DMS114 treated with DMSO at 0.1 percent for 48 hours (cell line): ENCODE measurements at regions not wholly inside any gene's neighbourhood (a gene's known extent, or its start where the extent isn't known, plus 50 kb on each side); places are given as distances from the start of the nearest gene placed in this dataset.
"Not testable (repeated sequence)": the region's sequence is repeated elsewhere in the genome, so short reads cannot be mapped to it uniquely, and the experiment has no call there.

Source experiments
- DNase-seq: peaks from one replicate; lab custom pipeline; 2025; ENCODE audit not compliant: unreplicated experiment; lab: John Stamatoyannopoulos, UW

- DNase-seq, result no peak
These were observed 59.7 kb downstream of the RAP2B start for GRCh38 chr3:153221748-153222162.

GRCh38 chr3:153226877-153227276 is 64.9 kb downstream of the RAP2B start:
- not testable (repeated sequence) for DNase-seq

DNA sequence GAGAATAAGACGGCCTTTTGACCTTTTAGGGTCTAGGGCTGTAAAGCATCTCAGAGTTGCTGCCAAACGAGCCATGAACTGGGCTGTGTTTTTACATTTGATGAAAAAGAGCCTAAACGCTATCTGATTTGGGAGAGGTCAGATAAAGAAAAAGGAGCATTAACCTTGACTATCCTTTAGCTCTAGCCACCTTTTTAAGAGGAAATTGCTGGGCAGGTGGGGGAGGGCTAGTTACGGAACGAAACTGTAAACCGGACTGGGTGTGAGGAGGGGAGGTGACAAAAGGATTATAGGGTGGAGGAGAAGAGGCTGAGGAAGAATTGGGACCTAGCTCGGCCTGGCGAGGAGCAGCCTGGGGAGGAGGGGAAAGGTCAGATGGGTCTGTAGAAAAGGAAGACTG is 68.4 kb downstream of the RAP2B start:
- DNase-seq, result not testable (repeated sequence)

DNA sequence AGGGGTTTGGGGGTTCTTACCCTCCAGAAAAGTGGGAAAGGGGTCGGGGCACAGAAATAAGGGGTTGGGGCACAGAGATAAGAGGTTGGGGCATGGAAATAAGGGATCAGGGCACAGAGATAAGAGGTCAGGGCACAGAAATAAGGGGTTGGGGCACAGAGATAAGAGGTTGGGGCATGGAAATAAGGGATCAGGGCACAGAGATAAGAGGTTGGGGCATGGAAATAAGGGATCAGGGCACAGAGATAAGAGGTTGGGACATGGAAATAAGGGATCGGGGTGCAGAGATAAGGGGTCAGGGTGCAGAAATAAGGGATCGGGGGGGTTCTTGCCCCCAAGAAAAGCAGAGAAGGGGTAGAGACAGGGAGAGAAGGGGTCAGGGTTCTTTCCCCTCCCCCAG is 69.2 kb downstream of the RAP2B start:
- DNase-seq, result not testable (repeated sequence)

- not testable (repeated sequence) for DNase-seq
These were observed 70.2 kb downstream of the RAP2B start for GRCh38 chr3:153232050-153232752.

DNA sequence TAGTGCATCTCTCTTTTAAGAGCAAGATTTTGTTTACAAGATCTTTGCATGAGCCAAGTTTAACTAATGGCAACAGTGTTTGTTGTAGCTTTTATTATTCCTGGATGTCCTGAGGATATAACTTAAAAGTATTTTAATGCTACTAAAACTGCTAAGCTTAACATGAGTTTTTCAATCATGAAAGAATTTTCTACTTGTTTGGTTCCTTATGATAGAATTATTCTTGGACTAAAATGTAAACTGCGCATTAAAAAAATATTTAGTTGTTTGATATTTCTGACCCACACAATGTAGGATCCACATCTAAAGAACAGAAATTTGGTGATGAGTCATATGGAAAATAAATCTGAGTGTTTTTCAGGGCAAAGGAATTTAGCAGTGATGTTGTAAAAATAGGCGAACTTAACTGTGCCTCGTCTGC is 70.8 kb downstream of the RAP2B start:
- no peak for DNase-seq

- no peak for DNase-seq
These were observed 72.0 kb downstream of the RAP2B start for GRCh38 chr3:153233986-153234385.

GRCh38 chr3:153242896-153243295 is 80.9 kb downstream of the RAP2B start:
- DNase-seq, result no peak

- no peak for DNase-seq
These were observed 82.9 kb downstream of the RAP2B start for GRCh38 chr3:153244961-153245360.

GRCh38 chr3:153245661-153246060 is 83.6 kb downstream of the RAP2B start:
- DNase-seq, result no peak

- DNase-seq, result no peak
These were observed 84.3 kb downstream of the RAP2B start for GRCh38 chr3:153246331-153246730.

DNA sequence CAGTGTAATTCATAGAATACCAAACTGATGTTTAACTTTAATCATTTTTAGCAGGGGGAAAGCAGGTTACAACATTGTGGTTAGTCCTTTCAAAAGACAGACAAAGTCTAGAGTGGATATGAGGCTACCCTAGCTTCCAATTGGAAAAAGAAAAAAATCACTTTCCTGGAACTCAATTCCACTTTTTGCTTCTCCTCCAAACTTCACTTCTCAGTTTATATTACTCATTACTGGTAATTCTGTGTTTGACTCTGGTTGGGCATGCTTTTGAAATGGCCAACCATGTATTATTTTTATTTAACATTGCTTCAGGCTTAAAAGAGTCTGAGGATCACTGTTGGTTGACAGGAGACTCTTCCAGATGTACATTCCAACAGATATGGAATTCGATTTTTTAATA is 84.8 kb downstream of the RAP2B start:
- DNase-seq, result no peak

GRCh38 chr3:153247331-153248330 is 85.6 kb downstream of the RAP2B start:
- no peak for DNase-seq

- DNase-seq, result not testable (repeated sequence)
These were observed 86.8 kb downstream of the RAP2B start for GRCh38 chr3:153248835-153249234.

DNA sequence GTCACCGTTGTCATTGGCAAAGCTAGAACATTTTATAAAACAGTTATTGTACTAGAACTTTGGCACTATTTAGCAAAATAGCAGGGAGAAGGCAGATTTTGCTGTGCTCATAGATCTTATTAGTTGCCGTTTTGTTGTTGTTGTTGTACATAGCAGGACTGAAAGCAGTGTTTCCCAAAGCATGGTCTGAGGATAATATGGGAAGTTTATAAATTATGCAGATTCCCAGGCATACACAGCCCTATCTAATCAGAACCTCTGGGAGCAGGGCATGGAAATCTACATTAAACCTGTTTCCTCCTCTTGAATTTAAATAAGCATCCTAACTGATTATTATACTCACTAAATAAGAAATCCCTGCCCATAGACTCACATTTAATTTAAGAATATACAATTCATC is 87.9 kb downstream of the RAP2B start:
- no peak for DNase-seq

DNA sequence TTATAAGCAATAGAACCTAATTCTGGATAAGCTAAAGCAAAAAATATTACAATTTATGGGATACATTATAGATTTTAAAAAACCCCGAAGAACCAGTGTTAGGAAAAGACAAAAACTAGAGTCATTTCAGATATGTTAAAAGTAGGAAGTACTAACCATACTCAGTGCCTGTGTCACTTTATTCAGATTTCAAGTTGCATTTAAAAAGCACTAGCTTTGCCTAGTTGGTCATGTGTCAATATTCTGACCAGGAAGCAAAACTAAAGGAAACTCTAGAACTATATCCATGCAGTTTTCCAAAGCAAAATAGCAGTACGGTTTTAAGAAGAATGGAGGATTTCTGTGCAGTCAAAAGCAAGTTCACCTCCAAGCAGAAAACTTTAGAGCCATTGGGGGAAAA is 88.4 kb downstream of the RAP2B start:
- DNase-seq, result no peak

DNA sequence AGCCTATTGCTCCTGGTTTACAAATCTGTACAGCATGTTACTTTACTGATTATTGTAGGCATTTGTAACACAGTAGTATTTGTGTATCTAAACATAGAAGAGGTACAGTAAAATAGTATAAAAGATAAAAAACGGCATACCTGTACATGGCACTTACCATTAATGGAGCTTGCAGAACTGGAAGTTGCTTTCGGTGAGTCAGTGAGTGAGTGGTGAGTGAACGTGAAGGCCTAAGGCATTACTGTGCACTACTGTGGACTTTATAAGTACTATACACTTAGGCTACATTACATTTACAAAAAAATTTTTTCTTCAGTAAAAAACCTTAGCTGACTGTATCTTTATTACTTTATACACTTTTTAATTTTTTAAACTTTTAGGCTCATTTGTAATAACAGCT is 90.9 kb downstream of the RAP2B start:
- no peak for DNase-seq

DNA sequence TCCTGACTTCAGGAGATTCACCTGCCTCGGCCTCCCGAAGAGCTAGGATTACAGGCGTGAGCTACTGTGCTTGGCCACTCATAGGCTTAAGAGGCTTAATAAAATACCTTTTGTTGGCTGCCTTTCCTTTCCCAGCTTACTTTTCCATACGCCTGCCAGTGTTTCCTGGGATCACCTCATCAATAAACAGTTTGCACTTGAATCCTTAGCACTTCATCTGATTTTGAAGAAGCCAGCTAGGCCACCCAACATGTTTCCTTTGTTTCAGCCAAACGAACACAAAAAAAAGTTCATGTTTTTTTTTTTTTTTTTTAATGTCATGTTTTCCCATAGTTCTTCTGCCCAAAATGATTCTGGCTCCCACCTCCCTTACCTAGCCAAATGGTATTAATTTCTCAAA is 92.3 kb downstream of the RAP2B start:
- DNase-seq, result no peak

GRCh38 chr3:153257673-153258351 is 95.8 kb downstream of the RAP2B start:
- no peak for DNase-seq

- DNase-seq, result no peak
These were observed 97.9 kb downstream of the RAP2B start for GRCh38 chr3:153259956-153260355.

GRCh38 chr3:153260681-153261080 is 98.7 kb downstream of the RAP2B start:
- no peak for DNase-seq
